ENCODE measurements at regions not wholly inside any gene's neighbourhood (a gene's known extent, or its start where the extent isn't known, plus 50 kb on each side); places are given as distances from the start of the nearest gene placed in this dataset.
A peak's percentile ranks its signal among the peaks of the same experiment; 100 is the strongest.

GRCh38 chr12:124381456-124382296 is 86.8 kb downstream of the RFLNA start:
- peaks cover 7% of the 10 kb centered on the region for H3K4me1 ChIP-seq
- BruUV-seq (replicated peaks): no TSS peak
- no peaks in the 10 kb centered on the region for H3K9me3 ChIP-seq
- TF ChIP-seq, protein P1, sequence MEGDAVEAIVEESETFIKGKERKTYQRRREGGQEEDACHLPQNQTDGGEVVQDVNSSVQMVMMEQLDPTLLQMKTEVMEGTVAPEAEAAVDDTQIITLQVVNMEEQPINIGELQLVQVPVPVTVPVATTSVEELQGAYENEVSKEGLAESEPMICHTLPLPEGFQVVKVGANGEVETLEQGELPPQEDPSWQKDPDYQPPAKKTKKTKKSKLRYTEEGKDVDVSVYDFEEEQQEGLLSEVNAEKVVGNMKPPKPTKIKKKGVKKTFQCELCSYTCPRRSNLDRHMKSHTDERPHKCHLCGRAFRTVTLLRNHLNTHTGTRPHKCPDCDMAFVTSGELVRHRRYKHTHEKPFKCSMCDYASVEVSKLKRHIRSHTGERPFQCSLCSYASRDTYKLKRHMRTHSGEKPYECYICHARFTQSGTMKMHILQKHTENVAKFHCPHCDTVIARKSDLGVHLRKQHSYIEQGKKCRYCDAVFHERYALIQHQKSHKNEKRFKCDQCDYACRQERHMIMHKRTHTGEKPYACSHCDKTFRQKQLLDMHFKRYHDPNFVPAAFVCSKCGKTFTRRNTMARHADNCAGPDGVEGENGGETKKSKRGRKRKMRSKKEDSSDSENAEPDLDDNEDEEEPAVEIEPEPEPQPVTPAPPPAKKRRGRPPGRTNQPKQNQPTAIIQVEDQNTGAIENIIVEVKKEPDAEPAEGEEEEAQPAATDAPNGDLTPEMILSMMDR (IDR thresholded peaks at IDR 0.05; ENCODE audit: insufficient read depth in 1 of 2, low read depth in 1 of 2, low read length in 1 of 2, severe bottlenecking in 1 of 2, unreplicated experiment in 1 of 2): no peak
- H3K9me3 Mint-ChIP-seq (ENCODE audit: unreplicated experiment): no peaks in the 10 kb centered on the region
- DNase-seq: peak in 1 of 2 experiments; percentile 51
- POLR2A ChIA-PET: interaction anchor here (0.6 kb wide), 1 partner anchor 123 kb away, joined by 5 read pairs; no protein-coding TSS in a partner anchor
- H3K27me3 Mint-ChIP-seq (ENCODE audit: insufficient read depth, unreplicated experiment): no peaks in the 10 kb centered on the region
- no peak overlapping the region for H3K4me3 Mint-ChIP-seq (ENCODE audit: unreplicated experiment)
- peaks cover 4% of the 10 kb centered on the region for H3K36me3 ChIP-seq (ENCODE audit: control insufficient read depth, insufficient read depth, low read length)
- no peak overlapping the region for H3K4me3 ChIP-seq (ENCODE audit: low read depth, low read length)
- peaks cover 56% of the 10 kb centered on the region for H3K36me3 Mint-ChIP-seq (ENCODE audit: insufficient read depth, unreplicated experiment)
- no peaks in the 10 kb centered on the region for H3K4me1 Mint-ChIP-seq (ENCODE audit: low read depth, unreplicated experiment)
- no peak overlapping the region for H3K27ac Mint-ChIP-seq (ENCODE audit: unreplicated experiment)
- CTCF ChIA-PET: interaction anchor here (0.5 kb wide), 1 partner anchor 648 kb away, joined by 3 read pairs; no protein-coding TSS in a partner anchor
- intact Hi-C loops (cut with micrococcal nuclease; ENCODE audit: unreplicated experiment): no loop called here
- H3K27me3 ChIP-seq (replicated peaks; ENCODE audit: control insufficient read depth, insufficient read depth, low read length): no peaks in the 10 kb centered on the region

GRCh38 chr12:124380796-124381455 is 86.0 kb downstream of the RFLNA start:
- Mint-ChIP-seq H3K27ac (ENCODE audit: unreplicated experiment) (no peak overlapping the region), H3K27me3 (ENCODE audit: insufficient read depth, unreplicated experiment) (no peaks in the 10 kb centered on the region), H3K4me1 (ENCODE audit: low read depth, unreplicated experiment) (no peaks in the 10 kb centered on the region), H3K4me3 (ENCODE audit: unreplicated experiment) (no peak overlapping the region), H3K9me3 (ENCODE audit: unreplicated experiment) (no peaks in the 10 kb centered on the region), H3K36me3 (ENCODE audit: insufficient read depth, unreplicated experiment) (peaks cover 59% of the 10 kb centered on the region)
- intact Hi-C loops (cut with micrococcal nuclease; ENCODE audit: unreplicated experiment): no loop called here
- POLR2A ChIA-PET: no interaction called here
- TF ChIP-seq, protein P1 (IDR thresholded peaks at IDR 0.05; ENCODE audit: insufficient read depth in 1 of 2, low read depth in 1 of 2, low read length in 1 of 2, severe bottlenecking in 1 of 2, unreplicated experiment in 1 of 2): no peak
- BruUV-seq (replicated peaks): no TSS peak
- H3K27me3 ChIP-seq (replicated peaks; ENCODE audit: control insufficient read depth, insufficient read depth, low read length): no peaks in the 10 kb centered on the region
- peaks cover 4% of the 10 kb centered on the region for H3K36me3 ChIP-seq (ENCODE audit: control insufficient read depth, insufficient read depth, low read length)
- no peak overlapping the region for H3K4me3 ChIP-seq (ENCODE audit: low read depth, low read length)
- peaks cover 5% of the 10 kb centered on the region for H3K4me1 ChIP-seq
- DNase-seq: no peak
- no peaks in the 10 kb centered on the region for H3K9me3 ChIP-seq
- CTCF ChIA-PET: no interaction called here

DNA sequence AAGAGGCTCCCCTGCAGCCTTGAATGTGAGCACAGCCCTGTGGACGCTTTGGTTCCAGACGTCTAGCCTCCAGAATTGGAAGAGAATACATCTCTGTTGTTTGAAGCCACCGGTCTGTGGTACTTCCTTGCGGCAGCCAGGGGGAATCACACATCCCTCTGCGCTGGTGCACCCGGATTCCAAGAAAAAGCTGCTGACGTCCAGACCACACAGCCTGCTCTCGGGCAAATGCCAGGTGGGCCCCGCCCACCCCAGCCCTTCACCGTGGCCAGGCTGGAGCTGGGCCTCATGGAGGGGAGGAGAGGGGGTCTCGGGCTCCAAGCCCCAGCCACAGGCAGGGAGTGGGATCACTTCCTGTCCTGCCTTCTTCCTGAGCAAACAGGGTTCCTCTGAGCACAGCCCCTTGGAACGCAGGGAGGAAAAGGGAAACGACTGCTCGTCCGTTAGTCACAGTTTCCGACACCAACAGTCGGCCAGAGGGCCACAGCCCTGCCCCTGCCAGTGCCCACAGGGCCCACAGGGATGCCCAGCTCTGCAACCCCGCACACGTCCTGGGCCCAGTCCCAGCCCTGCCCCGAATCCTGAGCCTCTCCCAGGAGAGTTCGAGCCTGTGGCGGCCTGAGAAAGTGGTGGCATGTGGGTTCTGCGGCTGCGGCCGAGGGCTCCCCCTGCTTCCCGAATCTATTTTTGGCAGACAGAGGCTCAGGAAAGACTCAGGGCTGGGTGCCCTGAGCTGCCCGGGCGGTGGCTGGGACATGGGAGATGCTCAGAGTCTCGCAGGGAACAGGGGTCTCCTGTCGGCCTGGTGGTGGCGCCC is 85.3 kb downstream of the RFLNA start:
- intact Hi-C loops (cut with micrococcal nuclease; ENCODE audit: unreplicated experiment): no loop called here
- Histone ChIP-seq H3K27me3 (replicated peaks; ENCODE audit: control insufficient read depth, insufficient read depth, low read length) (no peaks in the 10 kb centered on the region), H3K4me1 (no peaks in the 10 kb centered on the region; the same call in 1 of the 2 replicates), H3K36me3 (ENCODE audit: control insufficient read depth, insufficient read depth, low read length) (peaks cover 4% of the 10 kb centered on the region), H3K9me3 (no peaks in the 10 kb centered on the region), H3K4me3 (ENCODE audit: low read depth, low read length) (no peak overlapping the region)
- no peak for DNase-seq
- peaks cover 52% of the 10 kb centered on the region for H3K36me3 Mint-ChIP-seq (ENCODE audit: insufficient read depth, unreplicated experiment)
- H3K27me3 Mint-ChIP-seq (ENCODE audit: insufficient read depth, unreplicated experiment): no peaks in the 10 kb centered on the region
- BruUV-seq (replicated peaks): no TSS peak
- H3K9me3 Mint-ChIP-seq (ENCODE audit: unreplicated experiment): no peaks in the 10 kb centered on the region
- no peak overlapping the region for H3K4me3 Mint-ChIP-seq (ENCODE audit: unreplicated experiment)
- ChIA-PET POLR2A (no interaction called here), CTCF (interaction anchor here (0.6 kb wide), 1 partner anchor 375 kb away, joined by 5 read pairs; no protein-coding TSS in a partner anchor)
- H3K27ac Mint-ChIP-seq (ENCODE audit: unreplicated experiment): no peak overlapping the region
- TF ChIP-seq, protein P1 (IDR thresholded peaks at IDR 0.05; ENCODE audit: insufficient read depth in 1 of 2, low read depth in 1 of 2, low read length in 1 of 2, severe bottlenecking in 1 of 2, unreplicated experiment in 1 of 2): peak in 1 of 2 experiments; percentile 1
- H3K4me1 Mint-ChIP-seq (ENCODE audit: low read depth, unreplicated experiment): no peaks in the 10 kb centered on the region

All from Caco-2 (cell line).